HG03196 (cell line): ENCODE measurements at regions not wholly inside any gene's neighbourhood (a gene's known extent, or its start where the extent isn't known, plus 50 kb on each side); places are given as distances from the start of the nearest gene placed in this dataset.
"Not testable (repeated sequence)": the region's sequence is repeated elsewhere in the genome, so short reads cannot be mapped to it uniquely, and the experiment has no call there.

ENCODE experiments used
- ATAC-seq: cut with Tn5 transposase; IDR thresholded peaks from one replicate; pipeline ENCODE4 v1.9.1; 2021; ENCODE audit not compliant: unreplicated experiment

GRCh38 chr1:83406693-83407371, 592.1 kb downstream of the TTLL7 start:
- ATAC-seq, result not testable (repeated sequence)

GRCh38 chr1:83405789-83406188, 593.1 kb downstream of the TTLL7 start:
- not testable (repeated sequence) for ATAC-seq

DNA sequence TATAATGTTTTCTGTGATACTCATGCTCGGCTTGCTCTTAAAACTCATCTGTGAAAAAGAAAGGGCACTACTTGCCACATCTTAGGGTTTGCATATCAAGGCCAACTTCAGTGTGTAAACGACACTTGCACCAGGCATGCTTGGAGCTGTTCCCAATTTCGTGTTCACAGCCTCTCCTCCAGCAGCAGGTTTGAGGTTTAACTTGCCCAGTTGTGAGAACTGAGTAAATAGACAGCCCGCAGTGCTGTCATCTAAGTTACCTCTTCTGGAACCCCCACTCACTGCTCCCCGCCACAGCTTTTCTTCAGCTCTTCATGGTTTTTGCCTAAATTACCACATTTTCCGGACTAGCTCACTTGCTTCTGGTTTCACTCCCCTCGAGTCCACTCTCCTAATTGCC, 595.4 kb downstream of the TTLL7 start:
- not testable (repeated sequence) for ATAC-seq

DNA sequence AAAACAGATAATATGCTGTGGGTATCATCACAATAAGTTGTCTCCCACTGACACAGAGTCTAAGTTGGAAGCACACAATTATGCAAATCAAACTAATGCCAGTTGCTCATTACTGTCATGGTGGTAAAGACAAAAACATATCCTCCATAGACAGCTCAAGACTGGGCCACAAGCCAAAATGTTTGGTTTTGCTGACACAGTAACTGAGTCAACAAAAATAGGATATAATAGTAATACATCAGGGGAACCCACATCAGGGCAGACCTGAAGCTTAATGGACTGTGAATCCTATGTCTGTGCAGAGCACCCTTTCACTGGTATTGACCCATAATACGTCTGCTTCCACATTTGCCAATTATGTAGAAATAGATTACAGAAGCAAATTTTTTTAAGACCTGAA, 597.8 kb downstream of the TTLL7 start:
- ATAC-seq, result not testable (repeated sequence)

DNA sequence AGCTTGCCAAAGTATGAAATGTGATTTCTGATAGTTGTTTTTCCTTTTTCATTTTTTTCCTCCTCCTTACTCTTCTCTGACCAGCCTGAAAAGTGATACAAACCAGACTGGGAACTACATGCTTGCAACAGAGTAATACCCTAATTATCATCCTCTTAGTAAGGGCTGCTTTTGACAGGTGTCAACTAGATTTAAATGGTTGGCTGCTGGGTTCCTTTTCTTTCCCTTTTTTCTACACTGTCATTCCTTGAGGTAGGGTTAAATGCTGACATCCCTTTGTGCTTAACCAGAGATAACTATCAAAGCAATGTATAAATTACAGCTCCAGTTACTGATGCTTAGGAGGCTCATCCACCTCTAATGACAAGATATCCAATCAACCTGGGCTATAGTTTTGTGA, 598.8 kb downstream of the TTLL7 start:
- not testable (repeated sequence) for ATAC-seq

DNA sequence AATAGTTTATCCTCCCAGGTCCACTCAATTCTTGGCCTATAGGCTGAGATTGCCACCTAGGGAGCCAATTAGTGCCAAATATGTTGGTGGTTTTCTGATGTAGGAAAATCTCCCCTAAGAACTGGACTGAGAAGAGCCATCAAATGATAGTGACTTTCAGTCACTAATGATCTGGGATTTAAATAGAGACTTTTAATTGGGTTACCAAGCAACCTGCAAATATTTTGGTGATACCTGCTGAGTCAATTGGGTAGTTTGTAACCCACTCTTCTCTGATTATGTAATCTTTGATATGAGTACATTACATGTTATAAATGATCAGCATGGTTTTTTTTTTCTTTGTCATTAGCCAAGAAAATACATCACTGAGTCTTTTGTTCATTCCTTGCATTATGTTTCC, 600.8 kb downstream of the TTLL7 start:
- not testable (repeated sequence) for ATAC-seq

- ATAC-seq, result not testable (repeated sequence)
Observed at GRCh38 chr1:83395130-83395529, 603.8 kb downstream of the TTLL7 start.

- ATAC-seq, result not testable (repeated sequence)
Observed at GRCh38 chr1:83386946-83387345, 612.0 kb downstream of the TTLL7 start.

GRCh38 chr1:83383107-83383506, 615.8 kb downstream of the TTLL7 start:
- not testable (repeated sequence) for ATAC-seq

DNA sequence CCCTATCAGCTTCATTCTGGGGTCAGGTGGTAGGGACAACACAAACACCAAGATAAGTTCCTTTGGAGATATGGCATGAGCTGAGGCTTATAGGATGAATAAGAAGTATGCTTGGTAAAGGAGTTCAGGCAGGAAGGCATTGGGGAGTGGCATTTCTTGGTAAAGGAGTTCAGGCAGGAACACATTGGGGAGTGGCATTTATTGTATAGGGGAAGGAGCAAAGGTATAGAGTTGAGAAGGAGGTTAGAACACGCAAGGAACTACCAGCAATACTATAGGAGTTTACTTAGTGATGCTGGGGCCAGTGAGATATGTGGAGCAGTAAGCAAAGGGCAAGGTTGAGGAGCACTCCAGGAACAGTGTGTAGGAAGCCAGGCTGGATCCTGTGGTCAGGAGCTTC, 625.9 kb downstream of the TTLL7 start:
- not testable (repeated sequence) for ATAC-seq

DNA sequence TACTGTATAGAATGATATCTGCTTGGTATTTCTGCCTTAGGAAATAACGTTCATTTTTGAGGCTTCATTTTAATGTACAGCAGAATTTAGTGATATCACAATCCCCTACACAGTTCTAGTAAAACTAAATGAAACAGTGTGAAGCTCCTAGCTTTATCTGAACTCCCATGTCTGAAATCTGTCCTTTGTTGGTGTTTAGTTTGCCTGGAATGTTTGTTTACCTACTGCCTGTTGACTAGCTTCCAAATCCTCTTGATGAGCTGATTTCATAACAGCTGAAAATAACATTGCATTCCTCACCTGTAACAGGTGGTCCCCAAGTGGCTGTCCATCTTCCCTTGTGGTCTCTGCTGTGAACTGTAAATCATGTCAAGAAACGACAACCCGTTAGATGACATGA, 629.1 kb downstream of the TTLL7 start:
- not testable (repeated sequence) for ATAC-seq

DNA sequence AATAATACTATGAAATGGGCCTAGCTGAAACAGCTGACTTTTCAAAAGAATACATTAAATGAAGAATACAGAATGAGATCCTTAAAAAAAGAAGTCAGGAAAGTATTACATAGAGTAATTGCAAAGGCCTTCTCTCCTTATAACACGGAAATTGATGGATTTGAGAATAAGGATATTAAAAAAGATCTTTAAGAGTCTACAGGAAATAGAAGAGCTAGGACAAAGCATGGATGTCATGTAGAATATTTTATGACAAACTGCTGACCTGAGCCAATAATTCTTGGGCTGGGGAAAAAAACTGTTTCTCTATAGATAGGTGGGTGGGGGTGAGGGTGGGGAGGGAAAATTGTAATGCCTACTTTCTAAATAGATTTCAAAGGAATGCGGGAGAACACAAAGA, 633.6 kb downstream of the TTLL7 start:
- not testable (repeated sequence) for ATAC-seq

- ATAC-seq, result not testable (repeated sequence)
Observed at GRCh38 chr1:83345375-83345774, 653.6 kb downstream of the TTLL7 start.

- ATAC-seq, result not testable (repeated sequence)
Observed at GRCh38 chr1:83343767-83344166, 655.2 kb downstream of the TTLL7 start.

DNA sequence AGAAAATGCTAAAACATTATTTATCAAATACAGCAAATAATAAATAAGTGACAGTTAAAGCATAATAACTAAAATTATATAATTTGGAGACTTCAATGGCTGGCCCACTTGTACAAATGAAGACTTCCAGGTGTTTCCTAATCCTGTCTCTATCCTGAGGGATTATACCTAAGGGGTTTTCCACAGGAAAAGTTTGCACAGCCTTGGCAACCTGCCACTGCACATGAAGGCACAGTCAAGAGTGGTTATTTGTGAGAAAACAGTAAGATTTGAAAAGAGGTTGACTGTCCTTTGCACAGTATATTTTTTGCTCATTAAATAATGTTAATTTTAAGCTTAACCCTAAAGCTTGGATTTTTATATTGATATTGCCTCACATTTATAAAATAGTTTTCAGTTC, 655.9 kb downstream of the TTLL7 start:
- not testable (repeated sequence) for ATAC-seq

DNA sequence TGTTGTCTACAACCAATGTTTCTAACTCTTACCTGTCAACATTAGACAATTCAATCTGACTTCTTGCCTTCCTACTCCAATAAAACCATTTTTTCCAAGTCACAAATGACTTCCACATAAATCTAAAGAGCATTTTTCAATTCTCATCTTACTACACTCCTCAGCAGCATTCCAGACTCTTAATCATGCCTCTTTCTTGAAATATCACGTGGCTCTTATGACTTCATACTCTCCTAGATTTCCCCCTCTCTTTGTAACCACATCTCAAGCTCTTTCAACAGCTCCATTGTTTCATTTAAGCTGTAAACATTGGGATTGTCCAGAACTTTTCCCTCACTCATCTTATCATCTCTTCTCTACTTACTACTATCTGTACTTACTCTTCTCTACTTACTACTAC, 666.6 kb downstream of the TTLL7 start:
- ATAC-seq, result not testable (repeated sequence)

DNA sequence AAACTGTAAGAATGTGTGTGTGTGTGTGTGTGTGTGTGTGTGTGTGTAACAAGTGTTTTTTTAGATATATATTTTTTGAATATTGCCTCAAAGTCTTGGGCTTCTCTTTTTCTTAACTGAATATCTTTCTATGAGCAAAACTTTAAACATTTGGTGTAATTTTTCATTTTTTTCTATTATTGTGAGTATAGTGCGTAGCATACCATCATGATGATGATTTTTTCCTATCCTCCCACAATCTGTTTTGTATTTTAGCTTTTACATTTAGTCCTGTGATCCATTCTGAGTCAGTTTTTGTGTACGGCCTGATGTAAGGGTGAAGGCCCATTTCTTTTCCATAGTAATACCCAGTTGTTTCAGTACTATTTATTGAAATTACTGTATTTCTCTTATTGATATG, 680.6 kb downstream of the TTLL7 start:
- no peak for ATAC-seq

DNA sequence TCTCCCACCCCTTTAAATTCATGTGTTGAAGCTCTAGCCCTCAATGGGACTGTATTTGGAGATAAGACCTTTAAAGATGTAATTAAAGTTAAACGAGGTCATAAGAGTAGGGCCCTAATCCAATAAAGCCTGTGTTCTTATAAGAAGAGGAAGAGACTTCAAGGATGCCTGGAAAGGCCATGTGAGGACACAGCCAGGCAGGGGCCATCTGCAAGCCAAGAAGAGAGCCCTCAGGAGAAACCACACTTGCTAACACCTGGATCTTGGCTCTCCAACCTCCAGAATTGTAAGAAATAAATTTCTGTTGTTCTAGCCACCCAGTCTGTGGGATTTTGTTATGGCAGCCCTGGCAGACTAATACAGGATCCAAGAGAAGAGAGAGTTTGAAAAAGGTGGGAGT, 683.5 kb downstream of the TTLL7 start:
- not testable (repeated sequence) for ATAC-seq

GRCh38 chr1:83310161-83310560, 688.8 kb downstream of the TTLL7 start:
- ATAC-seq, result not testable (repeated sequence)

DNA sequence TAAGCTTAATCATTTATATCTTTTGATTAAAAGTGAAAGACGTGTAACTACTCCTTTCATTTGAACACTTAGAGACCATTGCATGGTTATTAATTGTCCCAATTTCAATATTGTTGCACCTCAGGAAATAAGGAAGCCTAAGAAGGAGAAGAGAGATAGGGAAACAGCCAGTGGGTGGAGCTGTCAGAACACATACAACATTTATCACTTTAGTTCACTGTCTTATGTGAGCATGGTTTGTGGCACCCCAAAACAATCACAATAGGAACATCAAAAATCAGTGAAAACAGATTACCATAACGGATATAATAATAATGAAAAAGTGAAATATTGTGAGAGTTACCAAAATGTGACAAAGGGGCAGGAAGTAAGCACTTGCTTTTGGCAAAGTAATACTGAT, 689.9 kb downstream of the TTLL7 start:
- not testable (repeated sequence) for ATAC-seq

- not testable (repeated sequence) for ATAC-seq
Observed at GRCh38 chr1:83306811-83307210, 692.1 kb downstream of the TTLL7 start.

DNA sequence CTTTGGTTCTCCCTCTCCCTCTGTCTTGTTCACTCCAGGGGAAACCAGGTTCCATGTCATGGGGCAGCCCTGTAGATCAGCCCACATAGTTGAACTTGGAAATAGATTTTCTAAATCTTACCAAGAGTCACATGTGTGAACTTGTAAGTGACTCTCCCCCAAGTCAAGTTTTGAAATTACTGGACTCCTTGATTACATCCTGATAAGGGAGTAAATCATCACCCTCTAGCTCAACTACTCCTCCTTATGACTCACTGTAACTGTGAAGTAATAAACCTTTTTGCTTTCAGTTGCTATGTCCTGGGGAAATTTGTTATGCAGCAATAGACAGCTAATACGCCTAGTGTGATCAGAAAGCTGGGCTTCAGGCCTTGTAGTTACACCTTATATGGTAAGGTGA, 703.3 kb downstream of the TTLL7 start:
- not testable (repeated sequence) for ATAC-seq

- not testable (repeated sequence) for ATAC-seq
Observed at GRCh38 chr1:83287391-83287790, 711.5 kb downstream of the TTLL7 start.
